Tibial artery (tissue), 4 donors: ENCODE measurements at regions not wholly inside any gene's neighbourhood (a gene's known extent, or its start where the extent isn't known, plus 50 kb on each side); places are given as distances from the start of the nearest gene placed in this dataset.

Experiments
- DNase-seq, 2 donors: peaks; one replicate each; pipeline ENCODE4 v3.0.0-alpha.2; 2019
- H3K27ac ChIP-seq, 2 donors: fragments of 200-600 bp; sonication (generic) in 1 of 2; 1 replicate in 1 of 2; 2 replicates in 1 of 2; pipeline ENCODE4 v1.5.1; 2018 to 2019; ENCODE audit warnings: mild to moderate bottlenecking in 1 of 2
- H3K27me3 ChIP-seq, 2 donors: fragments of 200-600 bp; sonication (generic) in 1 of 2; one replicate each; pipeline versions ENCODE4 v1.5.1 to v1.6.0; 2016 to 2019
- H3K36me3 ChIP-seq, 3 donors: fragments of 200-600 bp; sonication (generic) in 2 of 3; one replicate each; pipeline ENCODE4 v1.5.1; 2016 to 2019; ENCODE audit warnings: mild to moderate bottlenecking in 2 of 3
- H3K4me1 ChIP-seq, 4 donors: fragments of 200-600 bp; sonication (generic) in 2 of 4; 1 replicate in 3 of 4; 2 replicates in 1 of 4; pipeline ENCODE4 v1.5.1; 2016 to 2019
- H3K4me3 ChIP-seq, 2 donors: fragments of 200-600 bp; sonication (generic) in 1 of 2; 1 replicate in 1 of 2; 2 replicates in 1 of 2; pipeline ENCODE4 v1.5.1; 2018 to 2019; ENCODE audit warnings: mild to moderate bottlenecking in 2 of 2
- H3K9me3 ChIP-seq, 3 donors: fragments of 200-600 bp; sonication (generic) in 1 of 3; one replicate each; pipeline ENCODE4 v1.5.1; 2016 to 2019
- intact Hi-C: fragments of 100-400 bp; cut with DNase I; formaldehyde crosslinking; loops from one replicate; pipeline ENCODE4 v1.15.0; 2023; ENCODE audit warnings: low total_unique reads
- TF ChIP-seq, protein P1 (sequence below), 2 experiments: fragments of 200-600 bp in 1 of 2; fragments of 450-650 bp in 1 of 2; IDR thresholded peaks; one replicate each; pipeline ENCODE4 v1.5.1; 2017 to 2019; ENCODE audit warnings: antibody characterized with exemption in 2 of 2, mild to moderate bottlenecking in 1 of 2, moderate library complexity in 1 of 2

- DNase-seq, result no peak
- no peak overlapping the region for H3K4me3 ChIP-seq
- intact Hi-C loops, result no loop called here
- peaks cover 0 to 3% of the 10 kb centered on the region in 2 donors for H3K27me3 ChIP-seq
- H3K27ac ChIP-seq, result no peak overlapping the region
- H3K36me3 ChIP-seq, result no peaks in the 10 kb centered on the region
- no peaks in the 10 kb centered on the region for H3K4me1 ChIP-seq
- no peaks in the 10 kb centered on the region for H3K9me3 ChIP-seq
- TF ChIP-seq, protein P1, sequence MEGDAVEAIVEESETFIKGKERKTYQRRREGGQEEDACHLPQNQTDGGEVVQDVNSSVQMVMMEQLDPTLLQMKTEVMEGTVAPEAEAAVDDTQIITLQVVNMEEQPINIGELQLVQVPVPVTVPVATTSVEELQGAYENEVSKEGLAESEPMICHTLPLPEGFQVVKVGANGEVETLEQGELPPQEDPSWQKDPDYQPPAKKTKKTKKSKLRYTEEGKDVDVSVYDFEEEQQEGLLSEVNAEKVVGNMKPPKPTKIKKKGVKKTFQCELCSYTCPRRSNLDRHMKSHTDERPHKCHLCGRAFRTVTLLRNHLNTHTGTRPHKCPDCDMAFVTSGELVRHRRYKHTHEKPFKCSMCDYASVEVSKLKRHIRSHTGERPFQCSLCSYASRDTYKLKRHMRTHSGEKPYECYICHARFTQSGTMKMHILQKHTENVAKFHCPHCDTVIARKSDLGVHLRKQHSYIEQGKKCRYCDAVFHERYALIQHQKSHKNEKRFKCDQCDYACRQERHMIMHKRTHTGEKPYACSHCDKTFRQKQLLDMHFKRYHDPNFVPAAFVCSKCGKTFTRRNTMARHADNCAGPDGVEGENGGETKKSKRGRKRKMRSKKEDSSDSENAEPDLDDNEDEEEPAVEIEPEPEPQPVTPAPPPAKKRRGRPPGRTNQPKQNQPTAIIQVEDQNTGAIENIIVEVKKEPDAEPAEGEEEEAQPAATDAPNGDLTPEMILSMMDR (IDR thresholded peaks at IDR 0.05), result no peak
These were observed 58.5 kb upstream of the SIPA1L2 start for GRCh38 chr1:232688398-232688797.

- Histone ChIP-seq H3K27ac (no peak overlapping the region), H3K4me3 (no peak overlapping the region), H3K4me1 (no peaks in the 10 kb centered on the region), H3K9me3 (no peaks in the 10 kb centered on the region), H3K36me3 (no peaks in the 10 kb centered on the region), H3K27me3 (peaks cover 0 to 3% of the 10 kb centered on the region in 2 donors)
- intact Hi-C loops, result no loop called here
- TF ChIP-seq, protein P1 (IDR thresholded peaks at IDR 0.05), result no peak
- DNase-seq, result no peak
These were observed 59.8 kb upstream of the SIPA1L2 start for GRCh38 chr1:232689711-232690110.

- H3K9me3 ChIP-seq, result no peaks in the 10 kb centered on the region
- TF ChIP-seq, protein P1 (IDR thresholded peaks at IDR 0.05), result no peak
- H3K36me3 ChIP-seq, result no peaks in the 10 kb centered on the region
- DNase-seq, result no peak
- H3K4me1 ChIP-seq, result no peaks in the 10 kb centered on the region
- intact Hi-C loops, result no loop called here
- H3K27ac ChIP-seq, result no peak overlapping the region
- H3K27me3 ChIP-seq, result peaks cover 0 to 3% of the 10 kb centered on the region in 2 donors
- H3K4me3 ChIP-seq, result no peak overlapping the region
These were observed 60.5 kb upstream of the SIPA1L2 start for GRCh38 chr1:232690285-232690935.

GRCh38 chr1:232694475-232694874 lies 64.5 kb upstream of the SIPA1L2 start:
- H3K4me1 ChIP-seq, result no peaks in the 10 kb centered on the region
- H3K27me3 ChIP-seq, result peaks cover 0 to 3% of the 10 kb centered on the region in 2 donors
- no peak overlapping the region for H3K4me3 ChIP-seq
- H3K9me3 ChIP-seq, result no peaks in the 10 kb centered on the region
- no peaks in the 10 kb centered on the region for H3K36me3 ChIP-seq
- TF ChIP-seq, protein P1 (IDR thresholded peaks at IDR 0.05), result no peak
- intact Hi-C loops, result no loop called here
- no peak for DNase-seq
- no peak overlapping the region for H3K27ac ChIP-seq

GRCh38 chr1:232695621-232696385 lies 65.9 kb upstream of the SIPA1L2 start:
- no peak overlapping the region for H3K27ac ChIP-seq
- DNase-seq, result no peak
- no peaks in the 10 kb centered on the region for H3K36me3 ChIP-seq
- intact Hi-C loops, result no loop called here
- peaks cover 0 to 3% of the 10 kb centered on the region in 2 donors for H3K27me3 ChIP-seq
- H3K4me1 ChIP-seq, result no peaks in the 10 kb centered on the region
- H3K9me3 ChIP-seq, result no peaks in the 10 kb centered on the region
- TF ChIP-seq, protein P1 (IDR thresholded peaks at IDR 0.05), result no peak
- H3K4me3 ChIP-seq, result no peak overlapping the region
